Gastroesophageal sphincter (tissue), 3 donors: ENCODE measurements at regions not wholly inside any gene's neighbourhood (a gene's known extent, or its start where the extent isn't known, plus 50 kb on each side); places are given as distances from the start of the nearest gene placed in this dataset.

Experiments
- CTCF ChIP-seq, 4 experiments: fragments of 200-600 bp in 2 of 4; fragments of 450-650 bp in 2 of 4; sonication (generic) in 1 of 4; IDR thresholded peaks; one replicate each; pipeline ENCODE4 v1.5.1; 2017 to 2019; ENCODE audit warnings: antibody characterized with exemption in 4 of 4, mild to moderate bottlenecking in 2 of 4, moderate library complexity in 2 of 4
- POLR2AphosphoS5 ChIP-seq: sonication (generic); formaldehyde crosslinking; IDR thresholded peaks from one replicate; pipeline ENCODE4 v1.6.1; 2017; ENCODE audit warnings: antibody characterized with exemption

GRCh38 chr12:88420457-88420856 is 159.8 kb downstream of the KITLG start:
- no peak for TF ChIP-seq CTCF (IDR thresholded peaks at IDR 0.05)
- TF ChIP-seq POLR2AphosphoS5: no peak
